Astrocyte of the cerebellum (primary cell): ENCODE measurements at regions not wholly inside any gene's neighbourhood (a gene's known extent, or its start where the extent isn't known, plus 50 kb on each side); places are given as distances from the start of the nearest gene placed in this dataset.

Experiments
- DNase-seq: peaks from one replicate; pipeline ENCODE4 v3.0.0-alpha.2; 2011; ENCODE audit warnings: low read depth
- H3K4me3 ChIP-seq: 2 replicates; pipeline ENCODE4 v1.5.1; 2011; ENCODE audit warnings: mild to moderate bottlenecking, low read depth, low read length, moderate library complexity
- CTCF ChIP-seq: IDR thresholded peaks from 2 replicates; pipeline ENCODE4 v1.5.1; 2012; ENCODE audit warnings: low read length, low read depth, moderate library complexity, mild to moderate bottlenecking; ENCODE audit errors: missing control alignments
- in situ Hi-C: cut with HindIII; loops from 2 replicates; pipeline ENCODE4 v1.10.0; 2017; ENCODE audit warnings: low sequenced_read_pairs

GRCh38 chr10:44435196-44435595, 50.3 kb upstream of the CXCL12 start:
- no peak for DNase-seq
- in situ Hi-C loops, result no loop called here
- TF ChIP-seq CTCF, result no peak
- H3K4me3 ChIP-seq, result no peak overlapping the region

GRCh38 chr10:44436240-44436639, 51.3 kb upstream of the CXCL12 start:
- no peak for DNase-seq
- no peak for TF ChIP-seq CTCF

GRCh38 chr10:44437840-44438511, 53.1 kb upstream of the CXCL12 start:
- no peak for DNase-seq
- in situ Hi-C loops, result no loop called here
- no peak overlapping the region for H3K4me3 ChIP-seq
- TF ChIP-seq CTCF, result no peak

More at GRCh38 chr10:44436240-44436639, 51.3 kb upstream of the CXCL12 start:
- H3K4me3 ChIP-seq, result no peak overlapping the region
- in situ Hi-C loops, result no loop called here

GRCh38 chr10:44439239-44439957, 54.5 kb upstream of the CXCL12 start:
- no peak overlapping the region for H3K4me3 ChIP-seq
- in situ Hi-C loops, result no loop called here
- no peak for DNase-seq
- no peak for TF ChIP-seq CTCF

GRCh38 chr10:44439958-44440244, 55.0 kb upstream of the CXCL12 start:
- DNase-seq, result no peak
- TF ChIP-seq CTCF, result no peak
- in situ Hi-C loops, result no loop called here
- H3K4me3 ChIP-seq, result no peak overlapping the region

- DNase-seq, result no peak
- TF ChIP-seq CTCF, result no peak
- H3K4me3 ChIP-seq, result no peak overlapping the region
- in situ Hi-C loops, result no loop called here
Measured at GRCh38 chr10:44457259-44457658, 72.4 kb upstream of the CXCL12 start.
